Muscle layer of colon (tissue), 2 donors: ENCODE measurements at regions not wholly inside any gene's neighbourhood (a gene's known extent, or its start where the extent isn't known, plus 50 kb on each side); places are given as distances from the start of the nearest gene placed in this dataset.

Source experiments
- H3K27ac ChIP-seq: one replicate; pipeline ENCODE4 v1.7.0; 2013; ENCODE audit warnings: low read depth, mild to moderate bottlenecking, low read length, moderate library complexity
- H3K27me3 ChIP-seq, 2 donors: one replicate each; pipeline ENCODE4 v1.7.0; 2013; ENCODE audit warnings: low read length in 2 of 2, mild to moderate bottlenecking in 2 of 2; ENCODE audit not compliant: insufficient read depth in 2 of 2, control insufficient read depth in 1 of 2
- H3K36me3 ChIP-seq: one replicate; pipeline ENCODE4 v1.7.0; 2013; ENCODE audit warnings: mild to moderate bottlenecking, low read length; ENCODE audit not compliant: insufficient read depth
- H3K4me1 ChIP-seq: one replicate; pipeline ENCODE4 v1.7.0; 2013; ENCODE audit warnings: mild to moderate bottlenecking, low read length; ENCODE audit not compliant: insufficient read depth
- H3K4me3 ChIP-seq, 2 donors: one replicate each; pipeline ENCODE4 v1.7.0; 2013; ENCODE audit warnings: low read length in 2 of 2, low read depth in 1 of 2, mild to moderate bottlenecking in 1 of 2, moderate library complexity in 1 of 2
- H3K9ac ChIP-seq: one replicate; pipeline ENCODE4 v1.7.0; 2013; ENCODE audit warnings: low read length
- H3K9me3 ChIP-seq: one replicate; pipeline ENCODE4 v1.7.0; 2013; ENCODE audit warnings: mild to moderate bottlenecking, low read length
- donor health status: abdominal sarcoma.
- donor health status: Adenocarcinoma of cecum.

- Histone ChIP-seq H3K9ac (no peak overlapping the region), H3K9me3 (no peaks in the 10 kb centered on the region), H3K4me1 (no peaks in the 10 kb centered on the region), H3K27ac (no peak overlapping the region), H3K4me3 (no peak overlapping the region), H3K27me3 (no peaks in the 10 kb centered on the region), H3K36me3 (no peaks in the 10 kb centered on the region)
Observed at GRCh38 chr6:113758214-113758613, 98.9 kb upstream of the MARCKS start.

DNA sequence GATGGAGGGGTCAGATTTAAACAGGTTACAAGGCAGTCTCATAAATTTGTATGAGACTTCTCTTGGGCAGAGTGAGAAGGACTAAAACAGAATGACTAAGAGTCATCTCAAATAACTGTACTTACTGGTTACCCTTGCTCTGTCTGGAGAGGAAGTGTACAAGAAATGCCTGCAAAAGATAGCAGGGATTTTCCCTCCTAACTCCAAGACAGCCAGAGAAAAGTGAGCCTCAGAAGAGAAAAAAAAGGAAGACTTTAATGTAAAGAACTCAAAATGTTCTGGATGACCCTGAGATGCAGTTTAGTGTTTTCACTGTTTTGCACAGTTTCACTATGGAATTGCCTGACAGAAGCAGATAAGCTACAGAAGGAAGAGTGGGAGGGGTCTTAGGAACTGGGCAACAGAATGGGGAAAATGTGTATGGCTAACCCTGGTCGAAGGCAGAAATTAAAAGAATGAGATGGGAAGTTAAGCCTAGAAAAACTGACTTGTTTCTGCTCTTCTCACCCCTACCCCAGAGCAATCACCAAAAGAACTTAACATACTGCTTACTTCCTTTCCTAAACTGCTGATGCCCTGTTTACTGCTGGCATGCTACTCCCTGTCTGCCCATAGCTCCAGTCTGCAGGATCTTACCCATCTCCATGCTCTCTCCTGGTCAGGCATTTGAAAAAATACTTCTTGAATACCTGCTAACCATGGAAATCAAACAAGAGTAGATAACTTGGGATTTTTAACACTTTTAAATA lies 98.1 kb upstream of the MARCKS start:
- H3K4me3 ChIP-seq, result no peak overlapping the region

DNA sequence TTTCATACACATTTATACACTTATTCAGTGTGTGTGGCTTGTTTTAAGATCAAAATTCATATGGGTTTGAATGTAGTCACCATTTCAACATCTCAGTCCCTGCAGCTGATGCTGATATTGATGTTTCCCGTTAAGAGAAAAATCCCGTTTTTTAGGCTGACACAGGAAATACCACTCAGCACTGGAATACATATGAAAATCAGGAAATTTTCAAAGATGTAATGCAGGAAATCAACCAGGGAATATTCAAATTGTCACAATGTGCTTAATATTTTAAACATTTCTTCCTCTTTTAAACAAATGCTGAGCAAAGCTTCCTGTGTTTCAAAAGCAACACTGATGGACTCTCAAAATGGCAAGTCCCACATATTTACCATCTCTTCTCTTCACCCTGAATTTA lies 94.5 kb upstream of the MARCKS start:
- Histone ChIP-seq H3K4me3 (no peak overlapping the region), H3K27me3 (no peaks in the 10 kb centered on the region), H3K36me3 (no peaks in the 10 kb centered on the region), H3K9me3 (no peaks in the 10 kb centered on the region), H3K9ac (no peak overlapping the region), H3K4me1 (no peaks in the 10 kb centered on the region), H3K27ac (no peak overlapping the region)

More for the DNA sequence above, 98.1 kb upstream of the MARCKS start:
- Histone ChIP-seq H3K4me1 (no peaks in the 10 kb centered on the region), H3K36me3 (no peaks in the 10 kb centered on the region), H3K27me3 (no peaks in the 10 kb centered on the region), H3K9me3 (no peaks in the 10 kb centered on the region), H3K9ac (no peak overlapping the region), H3K27ac (no peak overlapping the region)

DNA sequence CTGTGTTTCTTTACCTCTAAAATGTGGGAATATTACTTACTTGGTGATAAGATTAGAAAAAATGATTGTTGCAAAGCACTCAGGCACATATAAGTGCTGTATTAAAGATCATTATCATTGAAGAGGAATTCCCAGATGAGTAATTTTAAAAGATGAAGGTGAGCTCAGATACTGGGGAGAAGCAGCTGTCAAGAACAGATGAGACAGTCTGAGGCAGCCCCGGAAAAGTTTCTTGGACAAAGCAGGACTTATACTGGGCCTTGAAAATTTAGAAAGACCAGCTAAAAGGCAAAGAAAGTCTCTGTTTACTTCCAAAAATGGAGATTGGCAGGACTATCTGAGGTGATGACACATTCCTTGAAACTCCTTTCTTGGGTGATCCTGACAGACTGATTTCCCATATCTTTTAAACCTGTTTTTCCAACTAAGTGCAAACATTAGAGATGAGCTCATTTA lies 93.8 kb upstream of the MARCKS start:
- Histone ChIP-seq H3K4me1 (no peaks in the 10 kb centered on the region), H3K4me3 (no peak overlapping the region), H3K27ac (no peak overlapping the region), H3K36me3 (no peaks in the 10 kb centered on the region), H3K27me3 (no peaks in the 10 kb centered on the region), H3K9ac (no peak overlapping the region), H3K9me3 (no peaks in the 10 kb centered on the region)

DNA sequence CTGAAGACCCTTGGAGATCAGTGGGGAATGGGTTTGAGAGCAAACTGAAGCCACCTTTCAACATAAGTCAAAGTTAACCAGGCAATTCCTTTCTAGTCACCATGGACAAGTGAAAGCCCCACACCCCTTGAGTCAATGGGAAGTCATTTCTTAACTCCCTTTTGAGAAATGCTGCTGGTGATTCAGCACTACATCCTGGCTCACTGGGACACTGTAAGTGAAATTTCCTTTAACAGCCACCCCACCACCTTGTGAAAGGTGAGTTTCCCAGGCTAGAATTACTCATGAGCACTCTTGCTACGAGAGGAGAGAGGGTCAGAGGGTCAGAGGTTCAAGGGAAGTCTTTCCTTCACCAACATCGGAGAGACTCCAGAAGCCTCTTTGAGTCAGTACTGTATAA lies 93.3 kb upstream of the MARCKS start:
- no peak overlapping the region for H3K9ac ChIP-seq
- no peaks in the 10 kb centered on the region for H3K4me1 ChIP-seq
- H3K27ac ChIP-seq, result no peak overlapping the region
- no peaks in the 10 kb centered on the region for H3K36me3 ChIP-seq
- H3K9me3 ChIP-seq, result no peaks in the 10 kb centered on the region
- H3K27me3 ChIP-seq, result no peaks in the 10 kb centered on the region
- no peak overlapping the region for H3K4me3 ChIP-seq

DNA sequence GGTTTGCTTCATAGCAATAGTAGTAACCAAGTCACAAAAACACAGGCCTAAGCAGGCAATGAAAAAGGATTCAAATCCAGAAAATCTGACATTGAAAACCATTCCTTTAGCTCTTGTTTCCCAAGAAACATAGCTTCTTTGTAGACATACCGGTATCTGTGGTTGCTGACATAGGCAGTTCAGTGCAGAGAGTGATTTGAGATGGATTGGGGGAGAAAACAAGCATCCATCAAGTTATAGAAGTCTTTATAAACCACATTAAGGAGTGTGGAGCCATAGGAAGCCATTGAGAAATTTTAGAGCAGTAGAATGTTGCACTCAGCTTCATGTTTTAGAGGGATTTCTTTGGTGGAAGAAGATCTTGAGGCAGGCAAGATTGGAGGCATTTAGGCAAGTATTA lies 91.2 kb upstream of the MARCKS start:
- H3K4me1 ChIP-seq, result no peaks in the 10 kb centered on the region
- H3K27me3 ChIP-seq, result no peaks in the 10 kb centered on the region
- H3K9ac ChIP-seq, result no peak overlapping the region

DNA sequence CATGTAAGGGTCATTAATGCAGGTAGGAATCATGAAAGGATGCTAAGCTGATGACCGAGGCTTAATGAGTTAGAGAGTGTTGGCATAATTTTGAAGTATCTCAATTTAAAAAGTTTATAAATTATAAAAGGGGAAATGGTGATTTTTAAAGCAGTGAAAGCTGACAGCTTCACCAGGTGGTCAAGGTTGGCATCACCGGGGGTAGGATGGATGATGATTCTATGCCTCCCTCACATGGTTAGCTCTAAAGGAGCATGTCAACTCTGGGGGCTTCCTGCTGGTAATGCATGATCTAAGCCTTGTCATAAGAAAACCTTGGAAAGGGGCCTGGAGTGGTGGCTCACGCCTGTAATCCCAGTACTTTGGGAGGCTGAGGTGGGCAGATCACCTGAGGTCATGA lies 89.2 kb upstream of the MARCKS start:
- H3K9me3 ChIP-seq, result no peaks in the 10 kb centered on the region
- no peaks in the 10 kb centered on the region for H3K27me3 ChIP-seq
- H3K4me3 ChIP-seq, result no peak overlapping the region
- H3K4me1 ChIP-seq, result no peaks in the 10 kb centered on the region
- H3K27ac ChIP-seq, result no peak overlapping the region
- H3K9ac ChIP-seq, result no peak overlapping the region
- H3K36me3 ChIP-seq, result no peaks in the 10 kb centered on the region

More for the DNA sequence above, 91.2 kb upstream of the MARCKS start:
- no peaks in the 10 kb centered on the region for H3K9me3 ChIP-seq
- H3K27ac ChIP-seq, result no peak overlapping the region
- no peak overlapping the region for H3K4me3 ChIP-seq
- H3K36me3 ChIP-seq, result no peaks in the 10 kb centered on the region

- no peak overlapping the region for H3K4me3 ChIP-seq
- H3K27ac ChIP-seq, result no peak overlapping the region
- H3K9ac ChIP-seq, result no peak overlapping the region
- no peaks in the 10 kb centered on the region for H3K4me1 ChIP-seq
- no peaks in the 10 kb centered on the region for H3K9me3 ChIP-seq
- no peaks in the 10 kb centered on the region for H3K36me3 ChIP-seq
- H3K27me3 ChIP-seq, result no peaks in the 10 kb centered on the region
Observed at GRCh38 chr6:113772961-113773360, 84.2 kb upstream of the MARCKS start.

- Histone ChIP-seq H3K9me3 (no peaks in the 10 kb centered on the region), H3K4me1 (no peaks in the 10 kb centered on the region), H3K9ac (no peak overlapping the region), H3K4me3 (no peak overlapping the region), H3K36me3 (no peaks in the 10 kb centered on the region), H3K27ac (no peak overlapping the region), H3K27me3 (no peaks in the 10 kb centered on the region)
Observed at GRCh38 chr6:113774127-113774825, 82.9 kb upstream of the MARCKS start.

DNA sequence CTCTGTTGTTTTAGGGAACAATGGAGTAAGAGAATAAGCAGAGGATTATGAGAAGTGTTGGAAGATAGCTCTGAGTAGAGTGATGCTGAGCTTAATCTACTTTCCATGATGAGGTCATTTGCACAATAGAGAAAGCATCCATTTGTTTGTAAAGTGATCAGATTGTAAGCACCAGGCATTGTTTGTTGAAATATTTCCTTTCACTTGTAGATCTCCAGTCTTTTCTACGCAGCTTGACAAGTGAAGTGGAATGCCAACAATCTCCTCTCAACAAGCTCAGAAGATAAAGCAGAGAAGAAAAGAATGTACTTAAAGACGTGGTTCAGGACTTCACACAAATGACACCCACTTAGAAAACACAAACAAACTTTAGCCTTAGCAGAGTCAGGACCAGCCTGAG lies 80.1 kb upstream of the MARCKS start:
- Histone ChIP-seq H3K27me3 (no peaks in the 10 kb centered on the region), H3K9ac (no peak overlapping the region), H3K4me3 (no peak overlapping the region), H3K36me3 (no peaks in the 10 kb centered on the region), H3K27ac (no peak overlapping the region), H3K4me1 (no peaks in the 10 kb centered on the region), H3K9me3 (no peaks in the 10 kb centered on the region)

- Histone ChIP-seq H3K4me3 (no peak overlapping the region), H3K9me3 (no peaks in the 10 kb centered on the region), H3K27ac (no peak overlapping the region), H3K4me1 (no peaks in the 10 kb centered on the region), H3K36me3 (no peaks in the 10 kb centered on the region), H3K27me3 (no peaks in the 10 kb centered on the region), H3K9ac (no peak overlapping the region)
Observed at GRCh38 chr6:113777601-113778000, 79.5 kb upstream of the MARCKS start.

DNA sequence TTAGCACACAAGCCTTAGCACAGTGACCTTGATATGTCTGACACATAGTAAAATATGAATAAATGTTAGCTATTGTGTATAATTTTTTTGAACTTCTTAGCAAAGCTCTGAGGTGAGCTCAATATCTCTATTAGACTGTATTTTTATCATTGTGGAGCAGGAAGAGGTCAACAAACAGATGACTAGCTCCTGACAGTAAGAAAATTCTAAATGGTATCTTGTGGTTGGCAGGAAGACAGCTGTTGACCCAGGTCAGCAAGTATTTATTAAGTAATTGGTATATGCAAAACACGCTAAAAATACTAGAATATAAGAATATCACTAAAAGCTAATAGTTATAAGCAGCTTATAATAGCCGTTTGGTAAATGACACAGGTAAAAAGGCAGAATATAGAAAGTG lies 77.5 kb upstream of the MARCKS start:
- Histone ChIP-seq H3K4me3 (no peak overlapping the region), H3K27me3 (no peaks in the 10 kb centered on the region), H3K4me1 (no peaks in the 10 kb centered on the region), H3K27ac (no peak overlapping the region), H3K9me3 (no peaks in the 10 kb centered on the region), H3K36me3 (no peaks in the 10 kb centered on the region), H3K9ac (no peak overlapping the region)
